ENCODE measurements at regions not wholly inside any gene's neighbourhood (a gene's known extent, or its start where the extent isn't known, plus 50 kb on each side); places are given as distances from the start of the nearest gene placed in this dataset.

DNA sequence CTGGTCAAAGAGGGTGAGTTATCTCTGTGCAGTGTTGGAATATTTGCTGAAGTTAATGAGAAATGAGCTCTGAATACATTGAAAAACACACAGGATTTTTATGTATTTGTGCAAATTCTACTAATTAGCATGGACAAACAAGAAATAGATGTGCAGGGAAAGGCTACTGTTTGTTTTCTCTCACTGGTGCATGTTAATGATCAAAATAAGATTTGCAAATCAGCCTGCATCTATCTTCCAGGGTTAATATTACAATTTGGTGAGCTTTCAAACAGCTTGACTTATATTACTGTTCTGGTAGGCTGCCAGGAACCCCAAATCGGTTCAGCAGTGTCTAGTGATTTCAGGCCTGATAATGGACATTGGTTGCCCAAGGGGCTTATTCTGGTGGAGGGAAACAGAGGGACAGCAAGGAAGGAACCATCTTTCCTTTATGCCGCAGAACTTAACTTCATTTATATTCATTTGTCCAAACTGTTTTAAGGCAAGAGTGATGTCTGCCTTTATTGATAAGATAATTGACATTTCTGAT lies 93.8 kb upstream of the REG3A start:
- Histone ChIP-seq H3K4me1 (ENCODE audit: control insufficient read depth in 4 of 4, insufficient read depth in 4 of 4, low read length in 3 of 4) (no peaks in the 10 kb centered on the region), H3K36me3 (ENCODE audit: control insufficient read depth in 4 of 4, insufficient read depth in 3 of 4, low read depth in 1 of 4, low read length in 3 of 4) (no peaks in the 10 kb centered on the region), H3K4me3 (ENCODE audit: low read depth in 1 of 3, low read length in 3 of 3) (no peak overlapping the region), H3K9me3 (ENCODE audit: control insufficient read depth in 4 of 4, low read length in 3 of 4) (no peaks in the 10 kb centered on the region), H3K27me3 (ENCODE audit: control insufficient read depth in 4 of 4, insufficient read depth in 4 of 4, low read length in 3 of 4) (no peaks in the 10 kb centered on the region), H3K9ac (ENCODE audit: low read depth in 1 of 2, low read length in 2 of 2) (no peak overlapping the region), H3K27ac (ENCODE audit: low read depth in 1 of 2, low read length in 2 of 2) (no peak overlapping the region)
- WGBS, result 75% methylated on average over 2 of the region's 2 CpGs
- no peak for DNase-seq (ENCODE audit: low spot score)
- TF ChIP-seq TAF1 (conservative IDR thresholded peaks at IDR 0.05) (no peak), NR2F2 (IDR thresholded peaks at IDR 0.05) (no peak), HNF4A (conservative IDR thresholded peaks at IDR 0.05) (no peak), SP1 (IDR thresholded peaks at IDR 0.05) (no peak), FOXA2 (IDR thresholded peaks at IDR 0.05) (no peak), RAD21 (IDR thresholded peaks at IDR 0.05) (no peak), JUND (IDR thresholded peaks at IDR 0.05) (no peak), GABPA (IDR thresholded peaks at IDR 0.05 in 1 of 2, conservative IDR thresholded peaks at IDR 0.05 in 1 of 2) (no peak), YY1 (IDR thresholded peaks at IDR 0.05) (no peak), HNF4G (IDR thresholded peaks at IDR 0.05) (no peak)
- TF ChIP-seq, protein P1, sequence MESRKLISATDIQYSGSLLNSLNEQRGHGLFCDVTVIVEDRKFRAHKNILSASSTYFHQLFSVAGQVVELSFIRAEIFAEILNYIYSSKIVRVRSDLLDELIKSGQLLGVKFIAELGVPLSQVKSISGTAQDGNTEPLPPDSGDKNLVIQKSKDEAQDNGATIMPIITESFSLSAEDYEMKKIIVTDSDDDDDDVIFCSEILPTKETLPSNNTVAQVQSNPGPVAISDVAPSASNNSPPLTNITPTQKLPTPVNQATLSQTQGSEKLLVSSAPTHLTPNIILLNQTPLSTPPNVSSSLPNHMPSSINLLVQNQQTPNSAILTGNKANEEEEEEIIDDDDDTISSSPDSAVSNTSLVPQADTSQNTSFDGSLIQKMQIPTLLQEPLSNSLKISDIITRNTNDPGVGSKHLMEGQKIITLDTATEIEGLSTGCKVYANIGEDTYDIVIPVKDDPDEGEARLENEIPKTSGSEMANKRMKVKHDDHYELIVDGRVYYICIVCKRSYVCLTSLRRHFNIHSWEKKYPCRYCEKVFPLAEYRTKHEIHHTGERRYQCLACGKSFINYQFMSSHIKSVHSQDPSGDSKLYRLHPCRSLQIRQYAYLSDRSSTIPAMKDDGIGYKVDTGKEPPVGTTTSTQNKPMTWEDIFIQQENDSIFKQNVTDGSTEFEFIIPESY (IDR thresholded peaks at IDR 0.05), result no peak
- TF ChIP-seq, protein P2, sequence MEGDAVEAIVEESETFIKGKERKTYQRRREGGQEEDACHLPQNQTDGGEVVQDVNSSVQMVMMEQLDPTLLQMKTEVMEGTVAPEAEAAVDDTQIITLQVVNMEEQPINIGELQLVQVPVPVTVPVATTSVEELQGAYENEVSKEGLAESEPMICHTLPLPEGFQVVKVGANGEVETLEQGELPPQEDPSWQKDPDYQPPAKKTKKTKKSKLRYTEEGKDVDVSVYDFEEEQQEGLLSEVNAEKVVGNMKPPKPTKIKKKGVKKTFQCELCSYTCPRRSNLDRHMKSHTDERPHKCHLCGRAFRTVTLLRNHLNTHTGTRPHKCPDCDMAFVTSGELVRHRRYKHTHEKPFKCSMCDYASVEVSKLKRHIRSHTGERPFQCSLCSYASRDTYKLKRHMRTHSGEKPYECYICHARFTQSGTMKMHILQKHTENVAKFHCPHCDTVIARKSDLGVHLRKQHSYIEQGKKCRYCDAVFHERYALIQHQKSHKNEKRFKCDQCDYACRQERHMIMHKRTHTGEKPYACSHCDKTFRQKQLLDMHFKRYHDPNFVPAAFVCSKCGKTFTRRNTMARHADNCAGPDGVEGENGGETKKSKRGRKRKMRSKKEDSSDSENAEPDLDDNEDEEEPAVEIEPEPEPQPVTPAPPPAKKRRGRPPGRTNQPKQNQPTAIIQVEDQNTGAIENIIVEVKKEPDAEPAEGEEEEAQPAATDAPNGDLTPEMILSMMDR (IDR thresholded peaks at IDR 0.05; ENCODE audit: low read depth, low read length, missing input control), result no peak
- TF ChIP-seq, protein P3, sequence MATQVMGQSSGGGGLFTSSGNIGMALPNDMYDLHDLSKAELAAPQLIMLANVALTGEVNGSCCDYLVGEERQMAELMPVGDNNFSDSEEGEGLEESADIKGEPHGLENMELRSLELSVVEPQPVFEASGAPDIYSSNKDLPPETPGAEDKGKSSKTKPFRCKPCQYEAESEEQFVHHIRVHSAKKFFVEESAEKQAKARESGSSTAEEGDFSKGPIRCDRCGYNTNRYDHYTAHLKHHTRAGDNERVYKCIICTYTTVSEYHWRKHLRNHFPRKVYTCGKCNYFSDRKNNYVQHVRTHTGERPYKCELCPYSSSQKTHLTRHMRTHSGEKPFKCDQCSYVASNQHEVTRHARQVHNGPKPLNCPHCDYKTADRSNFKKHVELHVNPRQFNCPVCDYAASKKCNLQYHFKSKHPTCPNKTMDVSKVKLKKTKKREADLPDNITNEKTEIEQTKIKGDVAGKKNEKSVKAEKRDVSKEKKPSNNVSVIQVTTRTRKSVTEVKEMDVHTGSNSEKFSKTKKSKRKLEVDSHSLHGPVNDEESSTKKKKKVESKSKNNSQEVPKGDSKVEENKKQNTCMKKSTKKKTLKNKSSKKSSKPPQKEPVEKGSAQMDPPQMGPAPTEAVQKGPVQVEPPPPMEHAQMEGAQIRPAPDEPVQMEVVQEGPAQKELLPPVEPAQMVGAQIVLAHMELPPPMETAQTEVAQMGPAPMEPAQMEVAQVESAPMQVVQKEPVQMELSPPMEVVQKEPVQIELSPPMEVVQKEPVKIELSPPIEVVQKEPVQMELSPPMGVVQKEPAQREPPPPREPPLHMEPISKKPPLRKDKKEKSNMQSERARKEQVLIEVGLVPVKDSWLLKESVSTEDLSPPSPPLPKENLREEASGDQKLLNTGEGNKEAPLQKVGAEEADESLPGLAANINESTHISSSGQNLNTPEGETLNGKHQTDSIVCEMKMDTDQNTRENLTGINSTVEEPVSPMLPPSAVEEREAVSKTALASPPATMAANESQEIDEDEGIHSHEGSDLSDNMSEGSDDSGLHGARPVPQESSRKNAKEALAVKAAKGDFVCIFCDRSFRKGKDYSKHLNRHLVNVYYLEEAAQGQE (IDR thresholded peaks at IDR 0.05), result no peak

DNA sequence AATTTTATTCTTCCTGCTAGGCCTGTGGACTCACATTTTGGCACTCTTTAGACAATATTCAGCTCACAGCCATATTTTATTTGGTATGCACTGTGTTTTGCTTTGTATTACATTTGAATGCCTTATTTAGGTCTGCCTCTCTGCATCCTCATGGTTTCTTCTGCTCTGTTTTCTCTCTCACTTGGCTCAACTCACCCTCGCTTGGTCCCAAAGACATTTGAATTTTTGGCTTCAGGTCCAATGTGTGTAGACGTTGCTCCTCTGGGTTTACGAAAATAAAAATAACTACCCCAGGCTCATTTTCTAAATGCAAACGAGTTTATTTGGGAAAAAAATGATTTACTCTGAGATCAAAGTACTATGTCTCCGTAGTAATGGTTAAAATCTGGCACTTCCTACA lies 91.1 kb upstream of the REG3A start:
- Histone ChIP-seq H3K9me3 (ENCODE audit: control insufficient read depth in 4 of 4, low read length in 3 of 4) (no peaks in the 10 kb centered on the region), H3K36me3 (ENCODE audit: control insufficient read depth in 4 of 4, insufficient read depth in 3 of 4, low read depth in 1 of 4, low read length in 3 of 4) (no peaks in the 10 kb centered on the region), H3K27me3 (ENCODE audit: control insufficient read depth in 4 of 4, insufficient read depth in 4 of 4, low read length in 3 of 4) (no peaks in the 10 kb centered on the region), H3K27ac (ENCODE audit: low read depth in 1 of 2, low read length in 2 of 2) (no peak overlapping the region), H3K9ac (ENCODE audit: low read depth in 1 of 2, low read length in 2 of 2) (no peak overlapping the region), H3K4me1 (ENCODE audit: control insufficient read depth in 4 of 4, insufficient read depth in 4 of 4, low read length in 3 of 4) (no peaks in the 10 kb centered on the region), H3K4me3 (ENCODE audit: low read depth in 1 of 3, low read length in 3 of 3) (no peak overlapping the region)
- no peak for DNase-seq (ENCODE audit: low spot score)
- 74% methylated on average over 5 of the region's 5 CpGs for WGBS
- TF ChIP-seq RXRA (IDR thresholded peaks at IDR 0.05), result no peak
- no peak for TF ChIP-seq GABPA (IDR thresholded peaks at IDR 0.05 in 1 of 2, conservative IDR thresholded peaks at IDR 0.05 in 1 of 2)
- TF ChIP-seq NR2F2 (IDR thresholded peaks at IDR 0.05), result no peak
- TF ChIP-seq YY1 (IDR thresholded peaks at IDR 0.05), result no peak
- TF ChIP-seq, protein P4, sequence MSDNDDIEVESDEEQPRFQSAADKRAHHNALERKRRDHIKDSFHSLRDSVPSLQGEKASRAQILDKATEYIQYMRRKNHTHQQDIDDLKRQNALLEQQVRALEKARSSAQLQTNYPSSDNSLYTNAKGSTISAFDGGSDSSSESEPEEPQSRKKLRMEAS (IDR thresholded peaks at IDR 0.05), result no peak
- TF ChIP-seq, protein P3 (IDR thresholded peaks at IDR 0.05), result no peak
- TF ChIP-seq, protein P1 (IDR thresholded peaks at IDR 0.05), result no peak
- no peak for TF ChIP-seq HNF4A (conservative IDR thresholded peaks at IDR 0.05)
- TF ChIP-seq FOXA2 (IDR thresholded peaks at IDR 0.05), result no peak
- no peak for TF ChIP-seq TAF1 (conservative IDR thresholded peaks at IDR 0.05)
- TF ChIP-seq EGR1 (IDR thresholded peaks at IDR 0.05; ENCODE audit: low read depth in 2 of 2), result no peak
- no peak for TF ChIP-seq JUND (IDR thresholded peaks at IDR 0.05)
